AG04450 (cell line): ENCODE measurements at regions not wholly inside any gene's neighbourhood (a gene's known extent, or its start where the extent isn't known, plus 50 kb on each side); places are given as distances from the start of the nearest gene placed in this dataset.

Experiments
- CTCF ChIA-PET: fragments of 300-600, 350-600 bp; formaldehyde crosslinking; extraction: SDS; loops from one replicate; lab custom pipeline; 2022; ENCODE audit warnings: antibody characterized with exemption, inconsistent platforms; lab: Charles Lee
- POLR2A ChIA-PET: fragments of 350-600 bp; formaldehyde crosslinking; extraction: SDS; loops from one replicate; lab custom pipeline; 2021; ENCODE audit warnings: antibody characterized with exemption, inconsistent platforms; lab: Yijun Ruan, JAX
- DNase-seq: peaks from one replicate; pipeline ENCODE4 v3.0.0-alpha.2; 2011; ENCODE audit warnings: low read depth, low spot score
- H3K27ac ChIP-seq: one replicate; pipeline ENCODE4 v1.5.1; 2012; ENCODE audit warnings: low read depth, low read length, control low read depth
- H3K27me3 ChIP-seq: one replicate; pipeline ENCODE4 v1.6.0; 2012; ENCODE audit warnings: low read length; ENCODE audit not compliant: control insufficient read depth, insufficient read depth
- H3K4me3 ChIP-seq: 2 replicates; pipeline ENCODE4 v1.5.1; 2011; ENCODE audit warnings: mild to moderate bottlenecking, low read depth, low read length, control low read depth
- H3K9me3 ChIP-seq: 2 replicates; pipeline ENCODE4 v1.5.1; 2012; ENCODE audit warnings: low read length; ENCODE audit not compliant: control insufficient read depth, insufficient read depth
- TF ChIP-seq, protein P1 (sequence below): IDR thresholded peaks from 2 replicates; pipeline ENCODE4 v1.5.1; 2011; ENCODE audit warnings: low read depth, low read length, control low read depth, inconsistent platforms

DNA sequence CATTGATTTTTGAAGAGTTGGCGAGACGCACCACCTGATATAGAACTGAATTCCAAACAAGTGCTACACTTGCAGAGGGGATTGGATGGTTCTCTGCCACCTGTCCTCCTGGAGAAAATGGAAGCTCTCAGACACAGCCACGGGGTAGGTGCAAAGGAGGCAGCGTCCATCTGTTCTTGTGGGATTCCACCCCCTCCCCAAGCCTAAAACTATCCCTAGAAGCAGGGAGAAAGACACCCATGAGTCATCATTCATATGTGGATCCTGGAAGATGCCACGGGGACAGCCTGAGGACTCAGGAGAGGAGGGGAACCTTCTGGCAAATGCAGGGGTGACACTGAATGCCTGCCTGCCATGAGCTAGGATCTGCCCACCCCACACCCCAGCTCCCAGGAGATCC, 171.3 kb upstream of the CST7 start:
- no peak for DNase-seq
- Histone ChIP-seq H3K4me3 (no peak overlapping the region), H3K27me3 (peaks cover 21% of the 10 kb centered on the region), H3K27ac (no peak overlapping the region), H3K9me3 (no peaks in the 10 kb centered on the region)
- ChIA-PET CTCF (interaction anchor here (1.2 kb wide), 1 partner anchor 141 kb away, joined by 3 read pairs; no protein-coding TSS in a partner anchor), POLR2A (no interaction called here)
- TF ChIP-seq, protein P1, sequence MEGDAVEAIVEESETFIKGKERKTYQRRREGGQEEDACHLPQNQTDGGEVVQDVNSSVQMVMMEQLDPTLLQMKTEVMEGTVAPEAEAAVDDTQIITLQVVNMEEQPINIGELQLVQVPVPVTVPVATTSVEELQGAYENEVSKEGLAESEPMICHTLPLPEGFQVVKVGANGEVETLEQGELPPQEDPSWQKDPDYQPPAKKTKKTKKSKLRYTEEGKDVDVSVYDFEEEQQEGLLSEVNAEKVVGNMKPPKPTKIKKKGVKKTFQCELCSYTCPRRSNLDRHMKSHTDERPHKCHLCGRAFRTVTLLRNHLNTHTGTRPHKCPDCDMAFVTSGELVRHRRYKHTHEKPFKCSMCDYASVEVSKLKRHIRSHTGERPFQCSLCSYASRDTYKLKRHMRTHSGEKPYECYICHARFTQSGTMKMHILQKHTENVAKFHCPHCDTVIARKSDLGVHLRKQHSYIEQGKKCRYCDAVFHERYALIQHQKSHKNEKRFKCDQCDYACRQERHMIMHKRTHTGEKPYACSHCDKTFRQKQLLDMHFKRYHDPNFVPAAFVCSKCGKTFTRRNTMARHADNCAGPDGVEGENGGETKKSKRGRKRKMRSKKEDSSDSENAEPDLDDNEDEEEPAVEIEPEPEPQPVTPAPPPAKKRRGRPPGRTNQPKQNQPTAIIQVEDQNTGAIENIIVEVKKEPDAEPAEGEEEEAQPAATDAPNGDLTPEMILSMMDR: no peak

DNA sequence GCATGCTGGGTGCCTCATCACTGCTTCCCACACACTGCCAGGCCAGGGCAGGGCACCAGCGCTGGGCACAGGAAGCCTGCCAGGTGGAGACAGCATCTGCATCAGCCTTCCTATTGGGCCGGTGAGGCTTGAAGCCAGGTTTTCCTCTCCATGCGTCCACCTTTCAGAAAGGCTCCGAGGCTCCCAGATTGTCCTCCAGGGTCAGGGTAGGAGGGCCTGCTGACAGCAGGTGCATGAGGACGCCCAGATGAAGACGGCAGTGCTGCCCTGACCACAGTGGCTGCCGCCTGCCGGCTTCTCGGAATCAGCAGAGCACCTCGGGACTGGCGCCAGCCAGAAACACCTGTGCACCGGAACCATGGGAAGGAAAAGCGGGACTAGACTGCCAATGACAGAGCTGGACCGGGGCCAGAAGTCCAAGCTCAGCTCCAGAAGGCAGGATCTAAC, 170.5 kb upstream of the CST7 start:
- Histone ChIP-seq H3K27ac (no peak overlapping the region), H3K9me3 (no peaks in the 10 kb centered on the region), H3K4me3 (no peak overlapping the region), H3K27me3 (peaks cover 26% of the 10 kb centered on the region)
- TF ChIP-seq, protein P1: no peak
- ChIA-PET POLR2A (no interaction called here), CTCF (interaction anchor here (1.3 to 4.3 kb wide), 2 partner anchors 210 to 618 kb away, joined by 5 to 28 read pairs; no protein-coding TSS in a partner anchor)
- no peak for DNase-seq

DNA sequence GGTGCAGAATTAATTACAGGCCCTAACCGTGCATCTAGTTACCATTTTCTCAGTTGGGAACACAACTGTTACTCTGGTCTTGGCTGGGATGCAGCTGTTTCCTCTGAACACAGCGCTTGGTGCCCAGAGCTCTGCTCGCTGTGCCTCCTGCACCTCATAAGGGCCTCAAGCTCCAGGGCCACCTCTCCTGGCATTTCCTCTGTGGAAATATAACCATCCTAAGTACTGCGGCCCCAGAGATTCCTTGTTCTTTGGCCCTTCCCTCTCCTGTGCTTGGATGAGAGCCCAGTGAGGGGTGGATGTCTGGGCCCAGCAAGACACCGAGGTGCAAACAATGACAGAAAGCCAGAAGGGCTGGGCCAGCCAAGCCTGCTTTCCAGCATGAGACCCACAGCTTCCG, 169.9 kb upstream of the CST7 start:
- H3K27ac ChIP-seq: no peak overlapping the region
- POLR2A ChIA-PET: no interaction called here
- peaks cover 26% of the 10 kb centered on the region for H3K27me3 ChIP-seq
- no peak for DNase-seq
- TF ChIP-seq, protein P1: no peak
- CTCF ChIA-PET: interaction anchor here (1.3 to 4.3 kb wide), 2 partner anchors 211 to 618 kb away, joined by 5 to 28 read pairs; no protein-coding TSS in a partner anchor
- no peak overlapping the region for H3K4me3 ChIP-seq
- no peaks in the 10 kb centered on the region for H3K9me3 ChIP-seq

DNA sequence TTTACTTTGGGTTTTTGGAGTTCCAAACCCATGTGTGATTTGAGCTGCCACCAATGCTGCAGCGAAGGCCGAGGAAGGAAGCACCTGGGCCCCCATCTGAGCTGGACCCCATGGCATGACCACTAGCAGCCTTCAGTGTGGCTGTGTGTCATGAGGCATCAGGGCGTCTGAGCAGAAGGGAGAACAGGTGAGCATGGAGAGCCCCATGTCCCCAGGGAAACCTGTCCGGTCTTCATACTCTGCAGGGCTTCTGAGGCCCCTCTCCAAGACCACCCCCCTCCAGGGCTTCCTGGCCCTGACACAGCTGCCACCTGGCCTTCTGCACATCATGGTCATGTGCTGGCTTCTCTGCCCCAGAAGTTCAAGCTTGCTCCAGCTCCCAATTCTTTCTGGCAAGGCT, 169.1 kb upstream of the CST7 start:
- TF ChIP-seq, protein P1: no peak
- CTCF ChIA-PET: interaction anchor here (1.3 to 4.3 kb wide), 4 partner anchors 20 to 619 kb away, joined by 3 to 28 read pairs (median 4); no protein-coding TSS in a partner anchor
- H3K27ac ChIP-seq: no peak overlapping the region
- POLR2A ChIA-PET: no interaction called here
- no peaks in the 10 kb centered on the region for H3K9me3 ChIP-seq
- DNase-seq: no peak
- H3K27me3 ChIP-seq: peaks cover 26% of the 10 kb centered on the region
- no peak overlapping the region for H3K4me3 ChIP-seq

DNA sequence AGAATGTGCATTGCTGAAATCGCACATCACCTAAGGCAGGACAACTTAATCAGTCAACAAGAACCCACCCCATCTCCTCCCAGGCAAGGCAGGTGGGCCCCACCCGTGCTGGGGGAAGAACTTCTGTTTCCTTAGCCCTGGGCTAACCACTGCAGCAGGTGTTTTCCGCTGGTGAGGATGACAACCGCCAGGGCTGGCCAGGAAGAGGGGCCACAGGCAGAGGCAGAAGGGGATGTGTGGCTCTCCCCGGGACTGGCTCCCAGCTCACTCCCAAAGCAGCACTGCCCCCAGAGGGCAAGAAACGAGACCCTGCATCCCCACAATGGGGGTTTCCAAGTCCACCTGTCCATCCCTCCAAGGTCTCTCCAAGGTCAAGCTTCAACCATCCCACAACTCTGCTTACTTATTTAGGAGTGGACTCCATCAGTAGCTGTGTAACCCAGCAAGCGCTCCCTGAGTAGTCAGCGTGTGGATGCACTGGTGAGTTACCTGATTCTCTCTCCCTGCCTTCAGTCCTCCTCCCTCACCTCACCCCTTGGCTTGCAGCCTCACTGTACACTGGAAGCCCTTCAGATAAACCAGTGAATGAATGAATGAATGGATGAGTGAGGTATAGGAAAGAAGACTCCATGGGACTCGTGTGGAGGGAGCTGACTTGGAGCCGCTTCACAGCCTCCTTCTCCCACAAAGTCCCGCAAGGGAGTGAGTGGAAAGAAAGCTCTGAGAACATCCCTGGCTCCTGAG, 168.2 kb upstream of the CST7 start:
- H3K4me3 ChIP-seq: no peak overlapping the region
- no peak overlapping the region for H3K27ac ChIP-seq
- H3K9me3 ChIP-seq: no peaks in the 10 kb centered on the region
- CTCF ChIA-PET: interaction anchor here (0.6 to 4.3 kb wide), 15 partner anchors 19 to 844 kb away, joined by 3 to 28 read pairs (median 3); no protein-coding TSS in a partner anchor
- POLR2A ChIA-PET: no interaction called here
- H3K27me3 ChIP-seq: peaks cover 26% of the 10 kb centered on the region
- TF ChIP-seq, protein P1: no peak
- no peak for DNase-seq
